WTC11 (cell line): ENCODE measurements at regions not wholly inside any gene's neighbourhood (a gene's known extent, or its start where the extent isn't known, plus 50 kb on each side); places are given as distances from the start of the nearest gene placed in this dataset.

Source experiments
- ATAC-seq: fragments of 200-7000 bp; cut with Tn5 transposase; 2 replicates; pipeline ENCODE4 v1.10.0; 2021; ENCODE audit warnings: mild to moderate bottlenecking, moderate library complexity
- CTCF ChIA-PET: fragments of 300-600 bp; sonication (Branson Sonifier 250); formaldehyde crosslinking; loops from one replicate; lab custom pipeline; 2021; ENCODE audit warnings: antibody characterized with exemption; lab: Charles Lee
- POLR2A ChIA-PET: fragments of 350-600 bp; sonication (Branson Sonifier 250); formaldehyde crosslinking; loops from one replicate; lab custom pipeline; 2021; ENCODE audit warnings: antibody characterized with exemption; lab: Charles Lee
- DNase-seq: peaks from one replicate; pipeline ENCODE4 v3.0.0; 2021; ENCODE audit warnings: low spot score
- H3K27ac Mint-ChIP-seq: 2 replicates; pipeline ENCODE4 v1.8.0; 2021; ENCODE audit warnings: mixed read lengths
- H3K27me3 Mint-ChIP-seq: 2 replicates; pipeline ENCODE4 v1.8.0; 2021; ENCODE audit warnings: low read depth, mild to moderate bottlenecking, moderate library complexity, mixed read lengths
- H3K36me3 Mint-ChIP-seq: 2 replicates; pipeline ENCODE4 v1.8.0; 2021; ENCODE audit warnings: mixed read lengths
- H3K4me1 Mint-ChIP-seq: 2 replicates; pipeline ENCODE4 v1.8.0; 2022; ENCODE audit warnings: mixed read lengths
- H3K4me3 Mint-ChIP-seq: 2 replicates; pipeline ENCODE4 v1.8.0; 2021; ENCODE audit warnings: mild to moderate bottlenecking, moderate library complexity, mixed read lengths
- H3K9me3 Mint-ChIP-seq: 2 replicates; pipeline ENCODE4 v1.8.0; 2021; ENCODE audit warnings: mixed read lengths
- HMGA2 ChIP-seq: fragments of 250-450 bp; sonication (Bioruptor Pico); IDR thresholded peaks from 2 replicates; pipeline ENCODE4 v1.4.0; 2021; ENCODE audit warnings: mild to moderate bottlenecking, moderate library complexity
- KAT7 ChIP-seq: sonication (generic); formaldehyde crosslinking; IDR thresholded peaks from 2 replicates; pipeline ENCODE4 v1.8.1; 2023; ENCODE audit warnings: missing genetic modification reagents, mild to moderate bottlenecking, borderline replicate concordance
- MXD4 ChIP-seq: fragments of 250-450 bp; sonication (Bioruptor Pico); IDR thresholded peaks from 2 replicates; pipeline ENCODE4 v1.8.0; 2021; ENCODE audit warnings: mild to moderate bottlenecking, moderate library complexity, borderline replicate concordance
- NFATC4 ChIP-seq: fragments of 250-450 bp; sonication (Bioruptor Pico); IDR thresholded peaks from 2 replicates; pipeline ENCODE4 v1.9.0; 2021; ENCODE audit warnings: mild to moderate bottlenecking
- NR2C2 ChIP-seq: sonication (generic); formaldehyde crosslinking; IDR thresholded peaks from 2 replicates; pipeline ENCODE4 v1.8.0; 2022; ENCODE audit warnings: mild to moderate bottlenecking, missing genetic modification reagents
- PRDM15 ChIP-seq: sonication (generic); formaldehyde crosslinking; IDR thresholded peaks from 2 replicates; pipeline ENCODE4 v1.8.0; 2022; ENCODE audit warnings: missing genetic modification reagents
- PRRX2 ChIP-seq: fragments of 250-450 bp; sonication (Bioruptor Pico); IDR thresholded peaks from 2 replicates; pipeline ENCODE4 v1.8.0; 2021; ENCODE audit warnings: mild to moderate bottlenecking
- SMAD4 ChIP-seq: sonication (generic); formaldehyde crosslinking; IDR thresholded peaks from 2 replicates; pipeline ENCODE4 v1.8.0; 2022; ENCODE audit warnings: mild to moderate bottlenecking, missing genetic modification reagents
- ZBTB21 ChIP-seq: sonication (generic); formaldehyde crosslinking; IDR thresholded peaks from 2 replicates; pipeline ENCODE4 v1.8.1; 2023; ENCODE audit warnings: mild to moderate bottlenecking, missing genetic modification reagents, borderline replicate concordance
- ZNF138 ChIP-seq: sonication (generic); formaldehyde crosslinking; conservative IDR thresholded peaks from 2 replicates; pipeline ENCODE4 v1.8.1; 2022; ENCODE audit warnings: mild to moderate bottlenecking, moderate library complexity, missing genetic modification reagents
- ZNF532 ChIP-seq: fragments of 250-450 bp; sonication (Bioruptor Pico); IDR thresholded peaks from 2 replicates; pipeline ENCODE4 v1.9.0; 2021; ENCODE audit warnings: mild to moderate bottlenecking, borderline replicate concordance
- TF ChIP-seq, protein P1 (sequence below): sonication (generic); formaldehyde crosslinking; IDR thresholded peaks from 2 replicates; pipeline ENCODE4 v1.8.0; 2023; ENCODE audit warnings: mild to moderate bottlenecking, missing genetic modification reagents

DNA sequence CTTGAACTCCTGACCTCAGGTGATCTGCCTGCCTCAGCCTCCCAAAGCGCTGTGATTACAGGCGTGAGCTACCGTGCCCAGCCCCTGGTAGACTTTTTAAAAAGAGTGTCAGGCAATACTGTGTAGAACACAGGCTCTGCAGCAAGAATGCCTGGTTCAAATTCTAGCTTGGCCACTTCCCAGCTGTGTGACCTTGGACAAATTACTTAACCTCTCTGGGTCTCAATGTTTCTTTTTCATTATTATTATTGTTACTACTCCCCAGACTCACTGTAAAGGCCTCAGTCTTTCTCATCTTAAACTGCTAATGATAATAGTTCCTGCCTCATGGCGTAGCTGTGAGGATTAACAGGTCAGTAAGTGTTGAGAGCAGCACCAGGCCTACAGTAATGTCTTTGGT is 114.3 kb downstream of the LITAF start (continued):
- TF ChIP-seq NR2C2: no peak
- TF ChIP-seq ZNF138 (CRISPR knock-in tag): no peak
- no peak for TF ChIP-seq PRDM15
- TF ChIP-seq, protein P1, sequence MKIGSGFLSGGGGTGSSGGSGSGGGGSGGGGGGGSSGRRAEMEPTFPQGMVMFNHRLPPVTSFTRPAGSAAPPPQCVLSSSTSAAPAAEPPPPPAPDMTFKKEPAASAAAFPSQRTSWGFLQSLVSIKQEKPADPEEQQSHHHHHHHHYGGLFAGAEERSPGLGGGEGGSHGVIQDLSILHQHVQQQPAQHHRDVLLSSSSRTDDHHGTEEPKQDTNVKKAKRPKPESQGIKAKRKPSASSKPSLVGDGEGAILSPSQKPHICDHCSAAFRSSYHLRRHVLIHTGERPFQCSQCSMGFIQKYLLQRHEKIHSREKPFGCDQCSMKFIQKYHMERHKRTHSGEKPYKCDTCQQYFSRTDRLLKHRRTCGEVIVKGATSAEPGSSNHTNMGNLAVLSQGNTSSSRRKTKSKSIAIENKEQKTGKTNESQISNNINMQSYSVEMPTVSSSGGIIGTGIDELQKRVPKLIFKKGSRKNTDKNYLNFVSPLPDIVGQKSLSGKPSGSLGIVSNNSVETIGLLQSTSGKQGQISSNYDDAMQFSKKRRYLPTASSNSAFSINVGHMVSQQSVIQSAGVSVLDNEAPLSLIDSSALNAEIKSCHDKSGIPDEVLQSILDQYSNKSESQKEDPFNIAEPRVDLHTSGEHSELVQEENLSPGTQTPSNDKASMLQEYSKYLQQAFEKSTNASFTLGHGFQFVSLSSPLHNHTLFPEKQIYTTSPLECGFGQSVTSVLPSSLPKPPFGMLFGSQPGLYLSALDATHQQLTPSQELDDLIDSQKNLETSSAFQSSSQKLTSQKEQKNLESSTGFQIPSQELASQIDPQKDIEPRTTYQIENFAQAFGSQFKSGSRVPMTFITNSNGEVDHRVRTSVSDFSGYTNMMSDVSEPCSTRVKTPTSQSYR (CRISPR knock-in tag): no peak
- TF ChIP-seq NFATC4 (CRISPR knock-in tag): no peak
- TF ChIP-seq, all 79 proteins: peak for 0

DNA sequence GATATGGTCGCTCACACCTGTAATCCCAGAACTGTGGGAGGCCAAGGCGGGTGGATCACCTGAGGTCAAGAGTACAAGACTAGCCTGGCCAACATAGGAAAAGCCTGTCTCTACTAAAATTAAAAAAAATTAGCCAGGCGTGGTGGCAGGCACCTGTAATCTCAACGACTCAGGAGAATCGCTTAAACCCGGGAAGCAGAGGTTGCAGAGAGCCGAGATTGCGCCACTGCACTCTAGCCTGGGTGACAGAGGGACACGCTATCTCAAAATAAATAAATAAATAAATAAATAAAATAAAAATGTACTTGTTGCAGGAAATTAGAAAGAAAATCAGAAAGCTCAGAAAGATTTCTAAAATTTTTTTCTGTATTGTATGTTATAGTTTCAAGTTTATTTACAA is 113.9 kb downstream of the LITAF start:
- H3K27ac Mint-ChIP-seq: no peak overlapping the region
- ATAC-seq (no peak), DNase-seq (no peak)
- ChIA-PET POLR2A (no interaction called here), CTCF (interaction anchor here (1.5 kb wide), 1 partner anchor 59 kb away, joined by 3 read pairs; no protein-coding TSS in a partner anchor)
- H3K9me3 Mint-ChIP-seq: no peaks in the 10 kb centered on the region
- no peak for TF ChIP-seq ZNF532 (CRISPR knock-in tag)
- no peaks in the 10 kb centered on the region for H3K27me3 Mint-ChIP-seq
- H3K4me1 Mint-ChIP-seq: no peaks in the 10 kb centered on the region
- H3K36me3 Mint-ChIP-seq: 0 out of 2 replicates have a peak, but pooled peaks cover 4% of the 10 kb centered on the region
- H3K4me3 Mint-ChIP-seq: no peak overlapping the region

DNA sequence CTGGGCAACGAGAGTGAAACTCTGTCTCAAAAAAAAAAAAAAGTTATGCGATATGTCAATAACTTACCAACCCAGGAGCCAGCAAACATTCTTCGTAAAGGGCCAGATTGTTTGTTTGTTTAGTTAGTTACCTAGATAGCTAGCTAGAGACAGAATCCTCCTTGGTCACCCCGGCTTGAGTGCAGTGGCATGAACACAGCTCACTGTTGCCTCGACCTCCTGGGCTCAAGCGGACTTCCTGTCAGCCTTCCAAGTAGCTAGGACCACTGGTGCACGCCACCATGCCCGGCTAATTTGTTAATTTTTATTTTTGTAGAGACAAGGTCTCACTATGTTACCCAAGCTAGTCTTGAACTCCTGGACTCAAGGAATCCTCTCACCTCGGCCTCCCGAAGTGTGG is 113.0 kb downstream of the LITAF start:
- Mint-ChIP-seq H3K4me1 (no peaks in the 10 kb centered on the region), H3K27ac (no peak overlapping the region), H3K9me3 (no peaks in the 10 kb centered on the region), H3K4me3 (no peak overlapping the region), H3K36me3 (0 out of 2 replicates have a peak, but pooled peaks cover 4% of the 10 kb centered on the region), H3K27me3 (no peaks in the 10 kb centered on the region)
- DNase-seq (no peak), ATAC-seq (no peak)
- CTCF ChIA-PET: interaction anchor here (0.7 to 0.8 kb wide), 2 partner anchors 33 to 58 kb away, joined by 3 read pairs; no protein-coding TSS in a partner anchor
- POLR2A ChIA-PET: no interaction called here
- TF ChIP-seq KAT7 (CRISPR knock-in tag): no peak
- no peak for TF ChIP-seq PRRX2 (CRISPR knock-in tag)
- no peak for TF ChIP-seq MXD4 (CRISPR knock-in tag)
- no peak for TF ChIP-seq SMAD4
- TF ChIP-seq HMGA2: no peak
- TF ChIP-seq ZNF138 (CRISPR knock-in tag): no peak
- TF ChIP-seq ZBTB21 (CRISPR knock-in tag): no peak
